Lower leg skin (tissue), 4 donors: ENCODE measurements at regions not wholly inside any gene's neighbourhood (a gene's known extent, or its start where the extent isn't known, plus 50 kb on each side); places are given as distances from the start of the nearest gene placed in this dataset.
A peak's percentile ranks its signal among the peaks of the same experiment; 100 is the strongest.

Experiments
- DNase-seq, 2 donors: peaks; one replicate each; pipeline ENCODE4 v3.0.0-alpha.2; 2019; ENCODE audit warnings: low spot score in 2 of 2
- H3K4me3 ChIP-seq: fragments of 200-600 bp; sonication (generic); 2 replicates; pipeline ENCODE4 v1.5.1; 2017; ENCODE audit warnings: mild to moderate bottlenecking, low read depth; ENCODE audit not compliant: poor library complexity, severe bottlenecking
- CTCF ChIP-seq, 3 donors: fragments of 450-650 bp; IDR thresholded peaks; one replicate each; pipeline ENCODE4 v1.5.1; 2016; ENCODE audit warnings: antibody characterized with exemption in 3 of 3, mild to moderate bottlenecking in 3 of 3, moderate library complexity in 2 of 3
- POLR2A ChIP-seq, 2 donors: fragments of 450-650 bp; IDR thresholded peaks; one replicate each; pipeline ENCODE4 v1.6.1; 2016 to 2017; ENCODE audit warnings: antibody characterized with exemption in 2 of 2, mild to moderate bottlenecking in 1 of 2, moderate library complexity in 1 of 2
- WGBS, 2 donors: methylation state at CpG; one replicate each; pipeline ENCODE4 v1.1.5; 2018; 5-methylcytosine and 5-hydroxymethylcytosine counted together
- intact Hi-C: fragments of 100-400 bp; cut with DNase I; formaldehyde crosslinking; loops from one replicate; pipeline ENCODE4 v1.15.0; 2023; ENCODE audit warnings: low total_unique reads

- 76 to 79% methylated on average over 1 of the region's 1 CpG for WGBS, 2 donors
- H3K4me3 ChIP-seq = no peak overlapping the region
- intact Hi-C loops = no loop called here
- DNase-seq = no peak
- TF ChIP-seq CTCF (IDR thresholded peaks at IDR 0.05) (no peak), POLR2A (IDR thresholded peaks at IDR 0.05) (no peak)
Measured at GRCh38 chr7:20466543-20467021, 135.9 kb downstream of the ITGB8 start.

- no peak for DNase-seq
- TF ChIP-seq CTCF (IDR thresholded peaks at IDR 0.05) = no peak
- no peak for TF ChIP-seq POLR2A (IDR thresholded peaks at IDR 0.05)
- 24 to 34% methylated on average over 1 of the region's 1 CpG for WGBS, 2 donors
- intact Hi-C loops = no loop called here
- no peak overlapping the region for H3K4me3 ChIP-seq
Measured at GRCh38 chr7:20470082-20470481, 139.4 kb downstream of the ITGB8 start.

GRCh38 chr7:20470726-20471125 is 140.0 kb downstream of the ITGB8 start:
- intact Hi-C loops = no loop called here
- TF ChIP-seq CTCF (IDR thresholded peaks at IDR 0.05) (no peak), POLR2A (IDR thresholded peaks at IDR 0.05) (no peak)
- peak in 1 of 2 donors; percentile 19 for DNase-seq
- H3K4me3 ChIP-seq = no peak overlapping the region
- 75 to 86% methylated on average over 1 of the region's 1 CpG for WGBS, 2 donors

GRCh38 chr7:20474249-20474648 is 141.2 kb upstream of the ABCB5 start:
- TF ChIP-seq POLR2A (IDR thresholded peaks at IDR 0.05) (no peak), CTCF (IDR thresholded peaks at IDR 0.05) (no peak)
- 39 to 72% methylated on average over 2 of the region's 2 CpGs for WGBS, 2 donors
- intact Hi-C loops = no loop called here

GRCh38 chr7:20475756-20476155 is 139.7 kb upstream of the ABCB5 start:
- no peak overlapping the region for H3K4me3 ChIP-seq
- DNase-seq = no peak
- TF ChIP-seq CTCF (IDR thresholded peaks at IDR 0.05) = no peak
- no peak for TF ChIP-seq POLR2A (IDR thresholded peaks at IDR 0.05)
- intact Hi-C loops = no loop called here

More at GRCh38 chr7:20474249-20474648, 141.2 kb upstream of the ABCB5 start:
- DNase-seq = no peak
- H3K4me3 ChIP-seq = no peak overlapping the region

GRCh38 chr7:20477067-20477466 is 138.4 kb upstream of the ABCB5 start:
- WGBS, 2 donors = 88 to 97% methylated on average over 1 of the region's 1 CpG
- no peak overlapping the region for H3K4me3 ChIP-seq
- no peak for DNase-seq
- intact Hi-C loops = no loop called here
- no peak for TF ChIP-seq CTCF (IDR thresholded peaks at IDR 0.05)
- TF ChIP-seq POLR2A (IDR thresholded peaks at IDR 0.05) = no peak
